ES-I3 (cell line): ENCODE measurements at regions not wholly inside any gene's neighbourhood (a gene's known extent, or its start where the extent isn't known, plus 50 kb on each side); places are given as distances from the start of the nearest gene placed in this dataset.
"Not testable (repeated sequence)": the region's sequence is repeated elsewhere in the genome, so short reads cannot be mapped to it uniquely, and the experiment has no call there.

Experiments used
- H3K36me3 ChIP-seq: 2 replicates; pipeline ENCODE4 v1.6.1; 2013; ENCODE audit warnings: mild to moderate bottlenecking, low read length, control low read depth, moderate library complexity; ENCODE audit not compliant: insufficient read depth
- H3K4me1 ChIP-seq: 2 replicates; pipeline ENCODE4 v1.6.1; 2013; ENCODE audit warnings: mild to moderate bottlenecking, control low read depth, low read length; ENCODE audit not compliant: insufficient read depth
- H3K9ac ChIP-seq: 2 replicates; pipeline ENCODE4 v1.6.1; 2013; ENCODE audit warnings: low read depth, mild to moderate bottlenecking, low read length, moderate library complexity
- H3K9me3 ChIP-seq: 2 replicates; pipeline ENCODE4 v1.6.1; 2013; ENCODE audit warnings: mild to moderate bottlenecking, low read length, moderate library complexity; ENCODE audit not compliant: control insufficient read depth, insufficient read depth

- no peak overlapping the region for H3K9ac ChIP-seq
- no peaks in the 10 kb centered on the region for H3K9me3 ChIP-seq
- no peaks in the 10 kb centered on the region for H3K4me1 ChIP-seq
- H3K36me3 ChIP-seq = no peaks in the 10 kb centered on the region
Observed at GRCh38 chr6:140281767-140282166, 907.3 kb upstream of the CITED2 start.

- Histone ChIP-seq H3K9ac (no peak overlapping the region), H3K9me3 (no peaks in the 10 kb centered on the region), H3K36me3 (no peaks in the 10 kb centered on the region), H3K4me1 (no peaks in the 10 kb centered on the region)
Observed at GRCh38 chr6:140281236-140281635, 906.8 kb upstream of the CITED2 start.

DNA sequence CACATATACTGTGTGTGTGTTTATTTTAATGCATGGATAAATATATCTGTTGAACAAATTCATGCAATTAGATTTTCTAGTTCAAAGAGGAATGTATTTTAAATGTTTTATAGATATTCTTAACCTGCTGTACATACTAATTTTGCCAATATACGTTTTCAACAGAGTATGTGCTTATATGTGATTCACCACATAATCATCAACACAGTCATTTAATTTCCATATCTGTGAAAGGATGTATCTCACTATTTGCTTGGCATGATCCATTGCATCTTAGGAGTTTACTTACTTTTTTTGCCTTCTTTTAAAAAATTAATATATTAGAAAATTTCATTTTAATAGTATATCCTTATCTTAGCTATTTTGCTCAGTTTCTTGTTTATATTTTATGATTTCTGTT, 902.3 kb upstream of the CITED2 start:
- no peak overlapping the region for H3K9ac ChIP-seq
- no peaks in the 10 kb centered on the region for H3K9me3 ChIP-seq
- no peaks in the 10 kb centered on the region for H3K4me1 ChIP-seq
- no peaks in the 10 kb centered on the region for H3K36me3 ChIP-seq

DNA sequence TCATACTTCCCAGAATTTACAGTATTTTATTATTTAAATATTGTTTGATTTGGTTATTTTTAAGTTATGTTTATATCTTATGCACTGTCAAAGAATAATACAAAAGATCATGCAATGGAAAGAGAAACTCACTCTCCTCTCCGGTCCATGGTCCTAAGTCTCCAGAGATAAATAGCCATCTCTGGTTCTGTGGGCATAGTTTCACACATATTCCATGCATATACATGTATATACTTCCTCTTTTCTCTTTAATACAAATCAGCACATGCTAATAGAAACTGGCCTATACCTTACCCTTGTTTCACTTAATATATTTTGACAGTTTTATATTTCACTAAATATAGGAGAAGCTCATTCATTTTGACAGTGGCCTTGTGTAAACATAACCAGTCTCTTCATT, 901.7 kb upstream of the CITED2 start:
- H3K36me3 ChIP-seq = no peaks in the 10 kb centered on the region

DNA sequence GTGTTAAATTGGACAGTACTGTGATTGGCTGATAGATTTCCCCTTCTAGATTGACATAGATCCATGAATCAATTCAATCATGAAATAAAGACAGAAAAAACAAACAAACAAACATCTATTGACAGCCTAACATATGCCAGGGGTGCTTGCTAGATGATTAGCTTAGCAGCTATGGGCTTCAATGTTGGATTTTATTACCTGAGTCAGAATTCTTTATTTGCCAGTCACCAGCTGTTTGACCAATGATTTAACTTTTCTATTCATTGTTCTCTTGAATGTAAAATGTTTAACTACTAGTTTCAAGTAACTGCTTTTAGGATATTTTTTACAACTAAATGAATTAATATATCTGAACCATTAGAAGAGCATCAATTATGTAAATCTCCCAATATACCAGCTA, 901.3 kb upstream of the CITED2 start:
- Histone ChIP-seq H3K4me1 (no peaks in the 10 kb centered on the region), H3K9ac (no peak overlapping the region), H3K9me3 (no peaks in the 10 kb centered on the region), H3K36me3 (no peaks in the 10 kb centered on the region)

More for the DNA sequence above, 901.7 kb upstream of the CITED2 start:
- Histone ChIP-seq H3K9ac (no peak overlapping the region), H3K9me3 (no peaks in the 10 kb centered on the region), H3K4me1 (no peaks in the 10 kb centered on the region)

DNA sequence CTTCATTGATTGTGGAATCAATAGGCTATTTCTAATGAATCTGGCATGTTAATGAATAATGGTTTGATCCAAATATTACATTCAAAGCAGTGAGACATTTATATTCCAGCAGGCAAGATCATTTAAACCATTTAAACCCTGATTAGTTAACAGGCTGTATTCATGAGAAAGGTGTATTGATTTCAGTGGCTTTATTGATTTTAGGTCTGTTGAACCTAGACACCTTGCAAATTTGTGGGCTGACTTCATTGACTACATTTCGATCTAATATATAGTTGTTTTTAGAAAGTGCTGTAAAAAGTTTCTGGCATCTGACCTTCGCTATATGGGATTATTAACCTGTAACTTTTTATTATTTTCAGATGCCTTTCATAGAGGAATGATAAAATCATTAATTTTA, 900.1 kb upstream of the CITED2 start:
- H3K36me3 ChIP-seq = no peaks in the 10 kb centered on the region
- H3K9me3 ChIP-seq = no peaks in the 10 kb centered on the region
- H3K9ac ChIP-seq = no peak overlapping the region
- H3K4me1 ChIP-seq = no peaks in the 10 kb centered on the region

GRCh38 chr6:140271759-140272377, 897.4 kb upstream of the CITED2 start:
- no peaks in the 10 kb centered on the region for H3K36me3 ChIP-seq
- H3K4me1 ChIP-seq = no peaks in the 10 kb centered on the region
- H3K9ac ChIP-seq = no peak overlapping the region
- no peaks in the 10 kb centered on the region for H3K9me3 ChIP-seq

DNA sequence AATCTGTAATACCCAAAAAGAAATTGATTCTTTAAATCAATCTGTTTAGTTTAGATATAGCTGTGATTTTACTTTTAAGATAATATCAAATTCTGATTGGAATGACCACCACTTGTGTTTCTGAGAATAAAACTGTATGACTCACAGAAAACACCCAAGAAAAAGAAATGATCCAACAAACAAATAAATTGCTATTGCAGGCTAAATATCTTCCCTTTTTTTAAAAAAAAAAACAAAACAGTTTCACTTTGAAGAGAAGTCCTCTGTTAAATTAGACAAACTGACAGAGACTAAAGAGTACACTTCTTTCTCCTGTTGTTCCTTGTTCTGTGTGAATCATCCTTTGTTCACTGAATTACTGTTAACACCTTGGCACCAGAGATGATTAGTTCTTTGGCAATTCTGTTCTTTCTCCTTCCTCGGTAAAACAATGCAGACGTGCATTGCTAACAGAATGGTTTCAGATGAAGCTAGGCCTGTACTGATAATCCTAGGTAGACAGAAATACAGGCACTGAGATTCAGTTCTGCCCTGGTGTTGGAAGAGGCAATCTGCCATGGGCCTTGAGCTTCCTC, 895.2 kb upstream of the CITED2 start:
- H3K4me1 ChIP-seq = no peaks in the 10 kb centered on the region
- no peaks in the 10 kb centered on the region for H3K36me3 ChIP-seq
- no peak overlapping the region for H3K9ac ChIP-seq
- no peaks in the 10 kb centered on the region; the same call in 1 of the 2 replicates for H3K9me3 ChIP-seq

- Histone ChIP-seq H3K9ac (no peak overlapping the region), H3K9me3 (peaks cover 3% of the 10 kb centered on the region), H3K4me1 (no peaks in the 10 kb centered on the region), H3K36me3 (no peaks in the 10 kb centered on the region)
Observed at GRCh38 chr6:140264431-140264830, 890.0 kb upstream of the CITED2 start.

- not testable (repeated sequence) for H3K36me3 ChIP-seq, H3K9me3 ChIP-seq, H3K4me1 ChIP-seq, H3K9ac ChIP-seq
Observed at GRCh38 chr6:140258302-140258701, 883.9 kb upstream of the CITED2 start.

DNA sequence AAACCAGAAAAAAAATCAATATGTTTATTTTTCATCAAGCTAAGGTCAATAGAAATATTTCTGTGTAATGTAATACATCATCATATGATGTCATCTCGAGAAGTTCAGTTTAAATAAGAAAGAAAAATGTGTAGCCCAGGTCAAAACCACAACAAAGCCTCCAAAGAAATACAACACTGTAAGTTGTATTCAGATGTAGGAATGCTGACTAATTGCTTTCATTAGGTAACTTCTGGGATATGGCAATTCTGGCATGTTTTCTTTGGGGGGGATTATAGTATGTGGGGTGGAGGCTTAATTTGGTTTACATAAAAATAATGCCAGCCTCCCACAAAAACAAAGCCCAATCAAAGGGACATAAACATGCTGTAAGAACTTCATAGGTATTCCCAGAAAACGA, 881.8 kb upstream of the CITED2 start:
- Histone ChIP-seq H3K9ac (no peak overlapping the region), H3K36me3 (no peaks in the 10 kb centered on the region), H3K9me3 (no peaks in the 10 kb centered on the region), H3K4me1 (peaks cover 10% of the 10 kb centered on the region; the same call in 1 of the 2 replicates)

GRCh38 chr6:140253096-140253495, 878.6 kb upstream of the CITED2 start:
- no peak overlapping the region for H3K9ac ChIP-seq
- H3K4me1 ChIP-seq = peaks cover 10% of the 10 kb centered on the region; the same call in 1 of the 2 replicates

DNA sequence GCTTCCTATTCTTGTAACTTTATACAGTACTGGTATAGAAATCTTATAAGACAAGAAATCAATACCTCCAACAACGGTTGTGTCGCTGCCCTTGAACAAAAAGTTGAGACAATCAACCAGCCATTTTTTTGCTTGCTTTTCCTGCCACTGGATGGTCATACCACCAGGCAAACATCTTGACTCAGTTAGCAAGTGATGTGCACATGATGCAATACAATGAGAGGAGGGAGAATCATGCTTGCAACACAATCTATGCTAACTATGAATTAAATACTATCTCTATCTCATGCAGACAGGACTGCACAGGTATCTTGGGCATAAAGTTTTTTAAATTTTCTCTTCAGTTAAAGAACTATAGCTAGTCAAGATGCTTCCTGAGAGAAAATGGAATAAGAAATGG, 877.7 kb upstream of the CITED2 start:
- peaks cover 10% of the 10 kb centered on the region; the same call in 1 of the 2 replicates for H3K4me1 ChIP-seq
- H3K36me3 ChIP-seq = no peaks in the 10 kb centered on the region
- H3K9ac ChIP-seq = no peak overlapping the region
- H3K9me3 ChIP-seq = no peaks in the 10 kb centered on the region

More at GRCh38 chr6:140253096-140253495, 878.6 kb upstream of the CITED2 start:
- Histone ChIP-seq H3K36me3 (no peaks in the 10 kb centered on the region), H3K9me3 (no peaks in the 10 kb centered on the region)

- no peaks in the 10 kb centered on the region for H3K9me3 ChIP-seq
- no peaks in the 10 kb centered on the region for H3K36me3 ChIP-seq
- no peak overlapping the region for H3K9ac ChIP-seq
- no peaks in the 10 kb centered on the region for H3K4me1 ChIP-seq
Observed at GRCh38 chr6:140245296-140246040, 871.0 kb upstream of the CITED2 start.

DNA sequence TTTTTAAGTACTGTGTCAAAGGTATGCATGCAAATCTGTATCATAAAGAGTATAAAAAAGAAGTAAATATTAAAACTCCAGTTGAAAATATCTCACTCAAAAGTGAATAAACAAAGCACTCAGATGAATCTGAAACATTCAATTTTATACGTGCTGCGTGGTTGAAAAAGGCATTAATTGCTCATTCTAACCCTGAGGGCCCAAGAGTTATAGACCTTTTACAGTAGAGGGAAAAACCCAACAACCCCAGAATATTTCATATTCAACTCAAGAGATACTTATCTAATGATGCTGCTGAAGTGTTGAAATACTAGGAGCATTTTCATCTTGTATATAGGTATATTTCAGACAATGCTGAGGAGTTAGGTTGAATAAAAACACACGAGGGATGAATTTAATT, 862.8 kb upstream of the CITED2 start:
- Histone ChIP-seq H3K4me1 (no peaks in the 10 kb centered on the region), H3K9me3 (no peaks in the 10 kb centered on the region), H3K36me3 (no peaks in the 10 kb centered on the region), H3K9ac (no peak overlapping the region)
